Stimulated activated CD4-positive, alpha-beta T cell treated with anti-CD3 and anti-CD28 coated beads, Interleukin-15, amount 100 ng/mL, for 48 hours (primary cell): ENCODE measurements at regions not wholly inside any gene's neighbourhood (a gene's known extent, or its start where the extent isn't known, plus 50 kb on each side); places are given as distances from the start of the nearest gene placed in this dataset.

ENCODE experiments used
- DNase-seq, 2 donors: peaks; one replicate each; pipeline ENCODE4 v3.0.0-alpha.2; 2020; ENCODE audit warnings: low read depth in 2 of 2

DNA sequence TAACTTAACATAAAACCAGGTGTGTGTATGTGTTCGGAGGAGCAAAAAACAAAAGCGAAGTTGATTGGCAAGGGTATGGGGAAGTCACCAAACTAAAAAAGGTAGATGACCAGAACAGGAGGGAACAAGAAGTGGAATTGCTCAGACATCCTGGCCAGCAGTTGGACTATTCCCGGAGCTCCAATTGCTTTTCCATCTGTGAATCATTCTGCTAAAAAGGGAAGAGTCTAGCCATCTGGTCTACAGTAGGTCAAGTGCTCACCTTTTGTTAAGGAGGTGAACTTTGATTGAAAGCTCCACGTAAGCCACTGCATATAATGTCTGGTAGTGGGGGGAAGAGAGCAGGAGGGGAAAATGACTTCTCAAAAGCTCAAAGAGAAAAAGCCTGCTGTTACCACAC is 50.0 kb upstream of the BET1 start:
- DNase-seq, result no peak

DNA sequence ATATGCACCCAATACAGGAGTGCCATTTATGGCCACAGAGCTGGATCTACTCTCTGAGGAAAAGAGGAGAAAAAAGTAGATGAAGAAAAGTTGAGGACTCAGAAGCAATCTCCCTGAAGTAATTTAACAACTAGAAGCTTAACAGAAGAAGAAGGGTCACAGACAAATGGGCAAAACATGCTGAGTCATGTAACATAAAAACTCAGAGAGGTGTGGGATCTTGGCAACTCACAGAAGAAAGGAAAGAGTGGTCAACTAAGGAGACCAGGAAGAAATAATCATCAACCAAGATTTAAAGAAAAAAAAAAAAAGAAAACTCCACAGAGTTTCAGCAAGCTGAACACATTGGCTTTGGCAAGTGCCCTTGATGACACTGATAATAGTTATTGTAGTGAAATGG is 51.8 kb upstream of the BET1 start:
- DNase-seq, result no peak

DNA sequence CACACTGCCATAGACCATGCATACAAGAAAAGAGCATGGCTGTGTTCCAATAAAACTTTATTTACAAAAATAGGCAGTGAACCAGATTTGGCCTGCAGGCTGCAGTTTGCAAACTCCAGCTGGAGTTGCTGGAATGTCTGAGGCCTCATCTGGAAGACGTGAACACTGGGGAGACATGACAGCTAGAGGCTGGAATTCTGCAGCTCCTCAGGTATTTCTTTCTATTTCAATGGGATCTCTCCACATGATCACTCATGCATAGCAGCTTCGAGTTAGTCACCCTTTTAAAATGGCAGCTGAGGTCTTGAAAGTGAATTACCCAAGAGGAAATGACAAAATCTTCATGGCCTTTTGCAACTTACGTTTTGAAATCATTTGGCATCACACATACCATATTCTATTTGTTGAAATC is 52.6 kb upstream of the BET1 start:
- no peak for DNase-seq

DNA sequence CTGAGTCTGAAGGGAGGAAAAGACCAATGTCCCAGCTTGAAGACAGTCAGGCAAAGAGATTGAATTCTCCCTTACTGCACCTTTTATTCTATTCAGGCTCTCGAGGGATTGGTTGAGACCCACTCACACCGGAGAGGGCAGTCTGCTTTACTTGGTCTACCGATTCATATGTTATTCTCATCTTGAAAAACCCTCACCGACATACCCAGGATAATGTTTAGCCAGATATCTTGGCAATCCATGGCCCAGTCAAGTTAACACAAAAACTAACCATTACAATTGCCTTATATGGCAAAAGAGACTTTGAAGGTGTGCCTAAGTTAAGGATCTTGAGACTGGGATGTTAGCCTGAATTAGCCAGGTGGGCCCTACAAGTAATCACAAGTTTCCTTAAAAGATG is 53.8 kb upstream of the BET1 start:
- DNase-seq, result no peak

DNA sequence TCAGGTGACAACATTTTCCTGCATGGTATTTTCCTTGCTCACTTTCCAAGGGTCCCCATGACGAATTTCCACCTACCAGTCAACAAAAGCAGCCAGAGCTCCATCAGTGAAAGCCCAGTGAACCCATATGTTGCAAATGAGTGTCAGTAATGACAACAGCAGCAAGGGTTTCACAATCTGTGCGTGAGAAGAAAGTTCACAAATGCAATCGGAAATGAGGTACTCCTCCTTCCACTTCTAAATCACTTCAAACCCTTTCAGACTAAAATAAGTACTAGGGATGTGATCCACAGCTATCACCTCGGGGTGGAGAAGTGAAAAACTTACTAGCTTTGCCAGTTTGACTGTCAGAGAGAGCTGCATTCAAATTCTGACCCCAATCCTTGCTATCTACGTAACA is 55.6 kb upstream of the BET1 start:
- no peak for DNase-seq

DNA sequence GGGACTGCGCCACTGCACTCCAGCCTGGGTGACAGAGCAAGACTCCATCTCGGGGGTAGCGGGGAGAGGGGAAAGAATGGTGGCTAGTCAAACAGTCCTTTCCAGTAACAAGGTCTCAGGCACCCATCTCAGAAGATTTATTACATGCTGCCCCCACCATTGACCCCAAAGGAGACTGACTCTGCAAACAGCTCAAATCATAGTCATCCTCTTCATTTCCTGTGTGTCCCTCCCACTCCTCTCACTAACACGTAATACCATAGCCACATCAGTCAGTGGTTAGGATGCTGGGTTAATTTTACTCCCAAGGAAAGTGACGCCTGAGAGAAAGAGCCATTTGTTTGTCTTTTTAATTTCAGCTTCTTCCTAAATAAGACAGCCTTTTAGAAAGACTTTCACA is 56.6 kb upstream of the BET1 start:
- DNase-seq, result no peak

DNA sequence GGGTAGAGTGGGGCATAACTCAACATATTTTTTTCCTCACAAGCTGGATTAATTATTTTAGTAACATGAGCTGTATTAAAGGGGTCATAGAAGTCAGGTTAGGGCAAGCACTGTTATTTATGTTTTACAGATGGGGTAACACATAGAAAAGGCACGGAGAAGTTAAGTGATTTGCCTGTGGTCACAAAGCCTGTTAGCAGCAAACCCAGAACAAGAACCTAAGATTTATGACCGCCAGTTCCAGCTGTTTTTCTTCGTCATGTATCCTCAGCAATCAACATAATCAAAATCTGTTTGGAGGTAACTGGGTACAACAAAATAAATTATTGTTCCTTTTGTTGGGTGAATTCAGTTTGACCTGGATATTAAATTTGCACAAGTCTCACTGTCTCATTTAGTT is 57.2 kb upstream of the BET1 start:
- DNase-seq, result no peak

DNA sequence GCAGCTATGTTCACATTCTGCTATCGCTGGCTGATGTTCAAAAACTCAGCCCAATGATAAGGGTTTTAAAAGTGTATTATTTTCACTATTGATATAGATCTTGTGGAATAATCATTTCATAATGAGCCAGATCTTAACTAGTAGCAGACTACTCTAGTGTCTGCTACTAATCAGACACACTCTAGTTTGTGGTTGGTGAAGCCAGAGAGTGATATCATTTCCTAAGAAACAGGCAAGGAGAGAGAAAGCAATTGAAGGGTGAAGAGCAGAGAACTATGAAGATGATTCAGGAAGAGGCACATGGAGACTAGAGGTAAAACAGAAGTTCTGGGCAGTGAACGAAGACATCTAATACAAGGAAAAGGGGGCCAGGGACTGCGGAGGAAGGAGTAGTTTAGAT is 58.2 kb upstream of the BET1 start:
- no peak for DNase-seq

DNA sequence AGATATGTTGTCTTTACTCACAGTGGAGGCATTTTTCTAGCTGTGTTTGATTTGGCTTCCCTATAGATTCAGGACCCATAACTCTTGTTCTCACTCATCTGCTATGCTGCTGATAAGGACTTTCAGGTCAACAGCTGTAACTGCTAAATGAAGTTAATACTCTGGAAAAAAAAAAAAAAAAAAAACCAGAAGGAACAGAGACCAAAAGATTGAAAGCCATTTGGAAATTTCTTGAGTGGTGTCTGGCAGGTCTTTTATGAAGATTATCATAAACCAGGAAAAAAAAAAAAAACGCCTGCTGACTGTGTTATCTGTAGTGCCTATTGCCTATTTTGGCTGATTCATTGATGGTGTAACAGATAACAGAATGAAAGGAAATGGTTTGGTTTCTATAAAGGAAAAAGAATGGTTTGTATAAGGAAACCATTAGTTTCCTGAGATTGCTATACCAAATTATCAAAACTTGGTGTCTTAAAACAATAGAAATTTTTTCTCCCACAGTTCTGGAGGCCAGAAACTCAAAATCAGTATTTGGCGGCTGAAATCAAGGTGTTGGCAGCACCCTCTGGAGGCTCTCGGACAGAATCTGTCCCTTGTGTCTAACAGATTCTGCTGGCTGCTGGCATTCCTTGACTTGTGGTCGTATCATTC is 60.5 kb upstream of the BET1 start:
- DNase-seq, result no peak

DNA sequence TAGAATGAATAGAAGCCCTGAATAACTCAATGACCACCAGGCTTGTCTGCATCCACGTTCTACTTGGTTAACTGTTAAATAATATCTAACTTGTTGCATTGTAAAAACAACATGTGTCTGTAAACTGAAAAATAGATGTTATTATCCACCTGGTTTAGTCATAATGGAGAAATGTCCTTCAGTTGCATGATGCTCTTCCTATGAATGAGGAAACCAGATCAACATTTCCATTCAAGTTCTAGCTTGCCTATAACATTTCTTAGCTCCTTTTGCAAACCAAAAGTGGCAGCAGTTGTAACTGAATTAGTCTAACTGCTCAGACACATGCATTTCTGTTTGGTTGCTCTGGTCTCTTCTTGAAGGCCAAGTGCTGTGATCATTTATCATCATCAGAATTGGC is 62.9 kb upstream of the BET1 start:
- no peak for DNase-seq

DNA sequence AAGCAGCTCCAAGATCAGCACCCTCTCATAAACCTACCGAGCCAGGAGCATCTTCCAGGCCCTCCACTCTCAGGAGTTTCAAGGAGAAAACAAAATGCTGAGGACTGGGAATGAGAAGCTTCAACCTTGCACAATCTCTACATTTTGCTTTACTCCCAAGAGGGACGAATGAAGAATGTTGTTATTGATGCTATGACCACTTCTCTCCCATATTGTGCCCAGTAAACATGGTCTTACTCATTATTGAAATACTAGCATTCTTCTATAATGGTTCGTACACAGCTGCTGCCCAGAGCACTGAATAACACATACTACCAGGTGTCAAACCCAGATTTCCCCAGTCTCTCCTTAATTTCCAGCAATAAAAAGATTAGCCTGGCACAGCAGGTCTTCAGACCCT is 63.4 kb upstream of the BET1 start:
- DNase-seq, result no peak

DNA sequence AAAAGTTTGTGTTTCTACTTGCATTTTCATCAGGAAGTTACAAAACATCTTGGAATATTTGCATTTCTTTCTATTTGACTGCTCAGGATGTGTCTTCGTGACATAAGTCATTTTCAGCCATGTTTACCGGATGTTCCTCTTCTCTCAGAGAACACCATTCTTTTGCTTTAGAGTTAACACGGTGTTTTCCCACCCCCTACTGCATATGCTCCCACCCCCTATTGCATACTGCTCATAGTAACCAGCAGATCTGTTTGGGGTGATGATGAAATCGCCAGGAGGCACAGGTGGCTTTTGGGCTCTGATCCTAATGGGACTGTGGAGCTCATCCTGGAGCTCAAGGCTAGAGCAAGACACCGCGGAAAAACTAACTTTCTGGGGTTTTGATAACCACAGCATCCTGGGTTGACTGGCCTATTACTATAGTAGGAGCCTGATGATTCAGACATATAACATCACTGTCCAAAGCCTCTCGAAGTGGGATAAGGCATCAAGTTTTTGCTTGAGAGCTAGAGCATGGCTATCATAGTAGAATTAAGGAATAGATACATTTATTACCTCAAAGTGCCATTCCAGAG is 65.1 kb upstream of the BET1 start:
- DNase-seq, result no peak

DNA sequence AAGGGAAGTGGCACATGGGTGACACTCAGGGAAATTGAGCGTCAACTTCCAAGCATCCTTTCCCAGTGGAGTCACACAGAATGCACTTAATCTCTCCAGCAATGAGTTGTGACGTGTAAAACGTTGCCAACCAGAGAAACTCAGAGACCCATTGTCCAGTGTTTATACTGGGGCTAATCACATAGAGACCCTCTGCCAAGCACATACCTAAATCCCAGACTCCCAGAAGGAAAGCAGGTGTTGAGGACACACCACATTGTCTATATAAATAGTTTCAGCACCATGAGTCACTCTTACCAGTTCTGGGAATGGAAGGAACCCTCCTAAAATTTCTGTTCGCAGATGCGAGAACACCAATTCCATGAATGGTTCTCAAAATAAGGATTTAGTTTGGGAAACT is 76.4 kb upstream of the BET1 start:
- no peak for DNase-seq

DNA sequence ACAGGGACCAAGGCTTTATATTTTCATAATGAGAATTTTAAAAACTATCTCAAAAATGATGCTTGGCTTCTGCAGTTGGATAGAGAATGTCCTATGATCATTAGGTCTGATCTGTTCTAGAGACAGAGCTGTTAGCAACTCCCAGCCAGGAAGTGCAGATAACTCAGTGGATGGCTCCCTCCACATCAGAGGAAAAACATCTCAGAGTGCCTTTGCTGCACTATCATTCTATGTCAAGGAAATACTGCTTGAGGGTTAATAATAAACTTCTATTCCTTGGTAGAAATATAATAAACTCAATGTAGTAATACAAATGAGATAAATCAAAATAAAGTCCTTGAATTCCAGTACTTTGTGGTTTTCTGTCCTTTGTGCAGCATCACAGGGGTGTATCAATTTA is 78.0 kb upstream of the BET1 start:
- no peak for DNase-seq

DNA sequence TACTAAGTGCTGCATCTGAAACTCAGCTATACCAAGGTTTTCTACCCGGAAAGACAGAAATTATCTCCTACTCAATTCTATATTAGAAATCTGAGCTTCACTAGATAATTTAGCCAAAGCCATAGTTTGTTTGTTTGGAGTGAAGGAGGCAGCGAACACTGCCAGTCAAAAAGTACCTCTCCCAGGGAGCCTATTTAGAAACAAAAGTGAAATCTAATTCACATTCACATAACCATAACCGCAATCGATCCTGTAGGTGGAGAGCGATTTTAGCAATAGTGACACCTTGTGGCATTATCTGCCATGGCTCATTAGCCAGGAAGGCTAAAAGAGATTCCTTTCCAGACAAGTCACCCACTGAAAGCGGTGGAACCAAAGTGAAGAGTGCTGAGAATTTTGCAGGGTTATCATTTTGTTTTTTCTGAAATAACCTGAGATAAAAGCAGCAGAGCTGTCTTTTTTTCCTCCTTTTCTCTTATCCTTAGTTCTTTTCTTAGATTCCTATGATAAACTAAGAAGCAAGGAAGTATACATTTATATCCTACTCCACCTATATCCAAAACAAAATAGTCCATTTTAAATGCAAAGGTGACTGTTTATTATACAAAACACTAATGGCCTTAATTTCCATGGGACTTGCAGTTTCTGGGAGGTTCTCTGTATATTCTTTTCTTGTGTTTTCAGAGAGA is 83.7 kb upstream of the BET1 start:
- DNase-seq, result peak; percentile 7 to 37

DNA sequence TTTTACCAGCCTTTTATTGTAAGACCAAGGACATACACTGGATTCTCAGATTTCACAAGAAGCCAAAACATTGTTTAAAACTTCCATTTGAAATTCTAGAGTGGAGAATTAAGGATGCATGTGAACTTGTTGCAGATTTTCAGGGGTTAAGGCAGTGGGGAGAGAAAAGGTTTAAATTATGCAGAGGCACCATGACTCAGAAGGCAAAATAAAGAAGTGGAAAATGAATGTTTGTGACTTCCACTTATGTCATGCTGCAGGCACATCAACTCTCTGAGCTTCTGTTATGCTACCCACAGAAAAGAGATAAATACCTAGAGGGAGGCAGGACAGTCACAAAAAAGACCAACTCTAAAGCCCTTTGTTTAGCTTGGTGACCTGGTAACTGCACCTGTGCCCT is 84.4 kb upstream of the BET1 start:
- DNase-seq, result no peak

DNA sequence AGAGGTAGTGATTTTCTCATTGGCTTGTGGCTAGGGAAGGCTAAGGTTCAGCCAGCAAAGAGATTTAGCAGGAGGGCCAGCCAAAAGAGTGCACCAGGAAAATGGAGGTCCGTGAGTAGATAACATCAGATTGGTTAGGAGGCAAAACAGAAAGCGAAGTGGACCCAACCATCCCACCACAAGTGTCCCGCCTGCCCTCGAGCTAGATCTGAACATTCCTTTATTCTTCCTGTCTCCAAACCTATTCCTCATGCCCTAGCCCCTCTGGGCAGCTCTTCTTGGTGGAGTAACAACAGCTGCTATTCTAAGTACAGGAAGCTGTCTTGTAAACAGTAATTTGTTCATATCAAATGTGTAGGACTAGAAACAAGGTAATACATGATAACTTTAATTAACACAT is 85.7 kb upstream of the BET1 start:
- no peak for DNase-seq

DNA sequence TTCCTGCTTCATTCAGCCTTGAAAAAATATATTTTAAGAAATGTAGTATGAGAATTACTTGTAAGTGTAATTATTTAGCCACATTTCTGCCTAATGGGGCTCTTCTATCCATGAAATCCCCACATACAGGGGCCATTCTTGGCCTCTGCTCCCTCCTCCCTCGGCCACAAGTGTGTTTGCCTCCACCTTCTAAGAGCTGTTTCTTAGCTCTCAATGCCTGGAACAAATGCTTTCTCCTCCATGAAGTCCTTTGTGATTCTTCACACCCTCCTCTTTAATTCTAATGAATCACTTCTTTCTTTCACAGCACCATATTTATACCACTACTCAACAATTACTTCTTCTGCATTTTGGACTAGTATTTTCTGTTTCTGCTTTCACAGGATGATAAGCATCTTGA is 88.8 kb upstream of the BET1 start:
- DNase-seq, result no peak

DNA sequence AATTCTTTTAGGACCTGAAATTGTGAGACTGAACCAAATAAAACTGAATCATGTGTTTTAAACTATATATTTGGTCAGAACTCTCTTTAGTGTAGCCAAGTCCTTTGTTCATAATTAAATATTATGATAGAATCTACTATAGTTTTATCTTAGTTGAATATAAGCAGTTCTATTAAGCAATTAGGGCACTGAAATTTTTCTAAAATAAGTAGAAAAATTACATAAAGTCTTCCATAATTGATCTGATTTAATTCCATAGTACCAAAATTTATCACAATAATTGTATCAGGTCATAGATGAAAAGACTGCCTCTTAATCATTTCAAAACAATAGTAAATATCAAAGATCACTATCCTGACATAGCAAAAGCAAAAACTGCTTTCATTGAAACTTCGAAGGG is 90.1 kb upstream of the BET1 start:
- no peak for DNase-seq

DNA sequence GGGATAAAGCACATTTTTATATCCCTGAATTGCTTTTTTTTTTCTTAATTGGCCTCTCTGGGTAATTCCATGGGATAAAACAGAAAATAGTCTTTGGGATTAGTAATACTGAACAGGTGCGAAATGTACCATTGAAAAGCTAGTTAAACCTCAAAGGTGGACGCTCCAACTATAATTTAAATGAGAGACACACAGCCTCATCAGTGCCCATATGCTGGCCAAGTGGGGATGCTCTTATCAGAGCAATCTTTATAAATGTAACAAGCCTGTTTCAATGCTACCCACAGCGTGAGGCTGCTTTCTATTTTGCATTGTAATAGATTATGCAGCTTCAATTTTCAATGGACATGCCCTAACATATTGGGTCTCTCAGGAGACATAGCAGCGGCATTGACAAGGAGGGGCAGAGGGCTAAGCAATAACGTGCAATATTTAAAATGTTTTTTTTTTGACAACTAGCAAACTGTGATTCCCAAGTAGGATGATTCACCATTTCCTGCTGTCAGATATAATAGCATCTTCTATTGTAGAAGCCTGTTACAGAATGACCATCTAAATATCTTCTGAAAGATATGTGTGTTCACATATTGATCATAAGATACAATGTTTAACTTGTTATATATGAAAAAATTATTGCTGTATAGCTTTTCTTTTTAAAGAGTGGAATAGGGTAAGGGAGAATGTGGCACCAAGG is 91.3 kb upstream of the BET1 start:
- no peak for DNase-seq

DNA sequence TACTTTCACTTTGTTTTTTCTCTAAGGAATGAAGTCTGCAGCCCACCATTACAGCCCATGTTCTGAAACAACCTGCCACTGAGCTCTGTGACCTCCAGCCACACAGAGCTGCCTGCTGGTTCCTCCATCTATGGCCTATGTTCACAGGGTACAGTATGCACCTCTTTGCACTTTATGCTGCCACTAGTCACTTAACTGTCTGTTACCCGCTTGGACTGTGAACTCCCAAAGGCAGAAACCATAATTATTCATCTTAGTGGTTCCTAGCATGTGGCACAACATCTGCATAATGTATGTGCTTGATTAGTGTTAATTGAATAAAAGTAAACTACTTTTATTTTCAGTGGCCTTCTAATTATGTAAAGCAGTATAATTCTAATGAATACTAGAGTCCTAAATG is 95.5 kb upstream of the BET1 start:
- DNase-seq, result no peak

DNA sequence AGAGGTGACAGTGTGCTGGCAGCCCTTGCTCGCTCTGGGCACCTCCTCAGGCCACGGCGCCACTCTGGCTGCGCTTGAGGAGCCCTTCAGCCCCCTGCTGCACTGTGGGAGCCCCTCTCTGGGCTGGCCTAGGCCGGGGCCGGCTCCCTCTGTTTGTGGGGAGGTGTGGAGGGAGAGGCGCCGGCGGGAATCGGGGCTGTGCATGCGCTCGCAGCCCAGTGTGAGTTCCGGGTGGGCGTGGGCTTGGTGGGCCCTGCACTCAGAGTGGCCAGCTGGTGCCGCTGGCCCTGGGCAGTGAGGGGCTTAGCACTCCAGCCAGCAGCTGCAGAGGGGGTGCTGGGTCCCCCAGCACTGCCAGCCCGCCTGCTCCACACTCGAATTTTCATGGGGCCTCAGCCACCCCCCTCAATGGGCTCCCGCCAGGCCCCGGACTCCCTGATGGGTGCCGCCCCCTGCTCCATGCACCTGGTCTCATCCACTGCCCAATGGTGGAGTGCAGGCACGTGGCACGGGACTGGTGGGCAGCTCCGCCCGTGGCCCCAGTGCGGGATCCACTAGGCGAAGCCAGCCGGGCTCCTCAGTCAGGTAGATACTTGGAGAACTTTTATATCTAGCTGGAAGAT is 96.7 kb upstream of the BET1 start:
- DNase-seq, result no peak

DNA sequence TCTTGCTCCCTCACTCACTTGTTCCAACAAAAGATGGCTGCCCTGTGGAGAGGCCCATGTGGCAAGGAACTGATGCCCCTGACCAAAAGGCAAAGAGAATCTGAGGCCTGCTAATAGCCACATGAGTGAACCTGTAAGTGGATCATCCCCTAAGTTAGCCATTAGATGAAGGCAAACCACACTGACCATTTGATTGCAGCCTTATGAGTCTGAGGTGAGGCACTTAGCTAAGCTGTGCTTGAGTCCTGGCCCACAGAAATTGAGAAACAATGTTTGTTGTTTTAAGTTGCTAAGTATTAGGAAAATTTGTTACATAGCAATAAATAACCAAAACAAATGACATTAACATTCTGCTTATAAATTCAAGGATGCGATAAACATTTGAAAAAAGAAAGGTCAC is 100.1 kb upstream of the BET1 start:
- DNase-seq, result no peak
